HUES48 (cell line): ENCODE measurements at regions not wholly inside any gene's neighbourhood (a gene's known extent, or its start where the extent isn't known, plus 50 kb on each side); places are given as distances from the start of the nearest gene placed in this dataset.

Source experiments
- H3K27ac ChIP-seq: one replicate; pipeline ENCODE4 v1.7.0; 2013; ENCODE audit warnings: low read depth, low read length, inconsistent platforms
- H3K27me3 ChIP-seq: 2 replicates; pipeline ENCODE4 v1.6.1; 2013; ENCODE audit warnings: mild to moderate bottlenecking, low read length; ENCODE audit not compliant: control insufficient read depth, insufficient read depth
- H3K36me3 ChIP-seq: 2 replicates; pipeline ENCODE4 v1.6.1; 2013; ENCODE audit warnings: low read length; ENCODE audit not compliant: control insufficient read depth, insufficient read depth
- H3K4me1 ChIP-seq: 2 replicates; pipeline ENCODE4 v1.6.1; 2013; ENCODE audit warnings: mild to moderate bottlenecking, low read length; ENCODE audit not compliant: control insufficient read depth, insufficient read depth
- H3K4me3 ChIP-seq: 2 replicates; pipeline ENCODE4 v1.5.1; 2013; ENCODE audit warnings: mild to moderate bottlenecking, low read depth, low read length
- H3K9ac ChIP-seq: 2 replicates; pipeline ENCODE4 v1.6.1; 2013; ENCODE audit warnings: mild to moderate bottlenecking, low read depth, low read length, moderate library complexity
- H3K9me3 ChIP-seq: 2 replicates; pipeline ENCODE4 v1.6.1; 2013; ENCODE audit warnings: low read length; ENCODE audit not compliant: control insufficient read depth, insufficient read depth

DNA sequence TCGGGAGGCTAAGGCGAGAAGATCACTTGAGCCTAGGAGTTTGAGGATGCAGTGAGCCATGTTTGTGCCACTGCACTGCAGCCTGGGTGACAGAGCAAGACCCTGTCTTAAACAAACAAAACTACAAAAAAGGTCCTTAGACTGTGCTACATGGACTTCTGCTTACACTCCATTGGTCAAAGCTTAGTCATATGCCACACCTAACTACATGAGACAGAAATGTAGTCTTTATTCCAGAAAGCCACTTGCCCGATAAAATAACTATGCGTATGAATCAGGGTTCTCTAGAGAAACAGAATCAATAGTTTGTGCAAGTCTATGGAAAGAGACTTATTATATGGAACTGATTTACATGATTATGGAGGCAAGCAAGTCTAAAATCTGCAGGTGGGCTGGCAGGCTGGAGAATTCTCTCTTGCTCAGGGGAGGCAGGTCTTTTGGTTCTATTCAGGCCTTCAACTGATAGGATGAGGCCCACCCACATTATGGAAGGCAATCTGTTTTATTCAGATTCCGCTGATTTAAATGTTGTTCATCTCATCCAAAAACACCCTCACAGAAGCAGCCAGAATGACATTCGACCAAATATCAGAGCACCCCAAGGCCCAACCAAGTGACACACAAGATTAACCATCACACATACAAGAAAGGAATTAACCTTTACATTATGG, 114.4 kb upstream of the SIX2 start:
- Histone ChIP-seq H3K27ac (no peak overlapping the region), H3K9ac (no peak overlapping the region), H3K4me3 (no peak overlapping the region), H3K36me3 (no peaks in the 10 kb centered on the region), H3K4me1 (no peaks in the 10 kb centered on the region), H3K27me3 (no peaks in the 10 kb centered on the region), H3K9me3 (no peaks in the 10 kb centered on the region)

DNA sequence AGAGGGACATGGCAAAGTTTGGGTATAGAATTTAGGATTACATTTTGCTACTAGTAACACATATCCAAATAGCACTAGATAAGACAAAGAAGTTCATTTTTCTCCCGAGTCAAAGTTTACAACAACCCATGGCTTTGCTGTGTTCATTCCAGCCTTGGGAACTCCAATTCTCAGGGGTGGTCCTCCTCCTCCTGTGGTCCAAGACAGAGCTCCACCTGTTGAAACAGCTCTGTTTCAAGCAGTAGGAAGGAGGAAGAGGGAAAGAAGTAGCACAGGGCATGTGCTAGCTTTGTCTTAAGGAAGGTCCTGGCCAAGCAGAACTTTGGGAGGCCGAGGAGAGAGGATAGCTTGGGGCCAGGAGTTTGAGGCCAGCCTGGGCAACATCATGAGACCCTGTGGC, 113.8 kb upstream of the SIX2 start:
- H3K36me3 ChIP-seq, result no peaks in the 10 kb centered on the region
- no peaks in the 10 kb centered on the region for H3K4me1 ChIP-seq
- H3K27me3 ChIP-seq, result no peaks in the 10 kb centered on the region
- H3K4me3 ChIP-seq, result no peak overlapping the region
- no peaks in the 10 kb centered on the region for H3K9me3 ChIP-seq
- H3K27ac ChIP-seq, result no peak overlapping the region
- no peak overlapping the region for H3K9ac ChIP-seq

DNA sequence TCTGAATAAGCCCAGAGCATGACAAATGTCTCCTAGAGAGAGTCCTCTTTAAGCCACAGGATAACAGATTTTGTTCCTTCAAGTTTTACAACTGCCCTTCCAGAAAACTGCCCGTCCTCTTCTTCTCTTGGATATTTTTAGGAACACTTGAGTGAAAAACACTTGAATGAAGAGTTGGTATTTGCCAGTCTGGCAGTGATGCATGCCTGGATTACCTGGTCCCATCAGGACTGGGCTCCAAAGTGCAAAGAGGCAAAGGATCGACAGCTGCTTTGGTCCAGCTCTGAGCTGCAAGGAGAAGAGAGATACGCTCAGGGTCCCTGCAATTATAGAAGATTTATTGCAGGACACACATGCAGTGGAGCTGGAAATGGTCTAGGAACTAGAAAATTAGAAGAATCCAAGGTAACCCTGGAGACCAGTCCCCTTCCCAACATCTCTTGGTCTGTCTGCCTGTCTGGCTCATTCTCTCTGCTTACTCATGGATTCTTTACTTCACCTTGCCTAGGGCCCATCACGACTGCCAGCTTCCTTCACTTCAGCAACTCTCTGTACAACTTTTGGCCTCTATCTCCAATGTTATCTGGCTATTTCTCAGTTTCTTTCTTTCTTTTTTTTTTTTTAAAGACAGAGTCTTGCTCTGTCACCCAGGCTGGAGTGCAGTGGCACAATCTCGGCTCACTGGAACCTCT, 112.1 kb upstream of the SIX2 start:
- Histone ChIP-seq H3K4me3 (no peak overlapping the region), H3K36me3 (no peaks in the 10 kb centered on the region), H3K4me1 (no peaks in the 10 kb centered on the region), H3K9ac (no peak overlapping the region), H3K9me3 (no peaks in the 10 kb centered on the region), H3K27ac (no peak overlapping the region), H3K27me3 (no peaks in the 10 kb centered on the region)

DNA sequence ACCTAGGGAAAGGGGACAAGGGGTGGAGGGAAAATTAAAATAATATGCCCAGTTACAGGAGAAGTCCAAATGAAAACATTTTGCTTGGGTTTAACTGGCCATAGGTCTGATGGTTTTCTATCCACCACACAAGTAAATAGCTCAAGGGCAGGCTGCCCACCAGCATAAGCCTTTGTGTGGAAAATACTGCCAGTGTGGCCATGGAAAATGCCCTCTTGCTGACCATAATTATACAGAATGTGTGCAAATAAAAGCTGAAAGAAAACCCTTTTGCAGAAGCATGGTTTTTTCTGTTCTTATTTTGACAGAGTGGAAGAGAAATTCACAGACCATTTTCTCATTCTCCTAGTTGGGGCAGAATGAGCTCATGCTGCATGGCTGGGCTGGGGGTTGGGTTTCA, 111.3 kb upstream of the SIX2 start:
- Histone ChIP-seq H3K27me3 (no peaks in the 10 kb centered on the region), H3K4me1 (no peaks in the 10 kb centered on the region), H3K9me3 (no peaks in the 10 kb centered on the region), H3K4me3 (no peak overlapping the region), H3K9ac (no peak overlapping the region), H3K27ac (no peak overlapping the region), H3K36me3 (no peaks in the 10 kb centered on the region)

DNA sequence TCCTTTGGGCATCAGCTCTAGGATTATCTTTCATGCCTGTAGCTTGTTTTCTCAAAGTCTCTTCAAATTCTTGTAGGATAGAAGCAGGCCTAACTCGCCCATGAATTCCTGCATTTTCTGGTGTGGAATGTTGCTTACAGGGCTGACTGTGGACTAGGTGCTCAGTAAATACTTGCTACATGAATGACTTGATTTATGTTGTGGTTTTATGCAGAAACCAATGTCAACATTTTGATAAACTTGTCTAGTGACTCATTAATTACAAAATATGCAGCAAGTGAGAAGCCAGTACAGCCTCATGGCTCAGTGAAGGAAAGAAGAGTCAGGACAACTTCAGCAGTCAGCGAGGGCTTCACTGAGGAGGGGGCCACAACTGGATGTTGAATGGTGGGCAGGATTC, 110.6 kb upstream of the SIX2 start:
- H3K27me3 ChIP-seq, result no peaks in the 10 kb centered on the region
- no peak overlapping the region for H3K27ac ChIP-seq
- H3K9ac ChIP-seq, result no peak overlapping the region
- H3K4me1 ChIP-seq, result no peaks in the 10 kb centered on the region
- H3K36me3 ChIP-seq, result no peaks in the 10 kb centered on the region
- H3K4me3 ChIP-seq, result no peak overlapping the region
- no peaks in the 10 kb centered on the region for H3K9me3 ChIP-seq

DNA sequence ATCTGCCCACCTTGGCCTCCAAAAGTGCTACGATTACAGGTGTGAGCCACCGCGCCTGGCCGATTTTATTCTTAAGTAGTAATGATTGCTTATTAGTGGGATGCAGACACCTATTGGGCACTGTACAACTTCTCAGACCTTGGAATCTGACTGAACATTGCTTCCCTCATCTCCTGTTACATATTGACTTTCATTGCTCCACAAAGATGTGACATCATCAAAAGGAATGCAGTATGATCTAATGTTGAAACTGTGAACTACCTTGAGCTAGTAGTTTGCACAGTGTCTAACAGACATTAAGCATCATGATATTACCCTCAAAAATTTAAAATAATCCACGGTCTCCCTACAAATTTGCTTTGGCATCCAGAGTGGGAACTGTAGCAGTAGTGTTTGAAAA, 109.8 kb upstream of the SIX2 start:
- Histone ChIP-seq H3K4me3 (no peak overlapping the region), H3K36me3 (no peaks in the 10 kb centered on the region), H3K4me1 (no peaks in the 10 kb centered on the region), H3K9me3 (no peaks in the 10 kb centered on the region), H3K9ac (no peak overlapping the region), H3K27ac (no peak overlapping the region), H3K27me3 (no peaks in the 10 kb centered on the region)

DNA sequence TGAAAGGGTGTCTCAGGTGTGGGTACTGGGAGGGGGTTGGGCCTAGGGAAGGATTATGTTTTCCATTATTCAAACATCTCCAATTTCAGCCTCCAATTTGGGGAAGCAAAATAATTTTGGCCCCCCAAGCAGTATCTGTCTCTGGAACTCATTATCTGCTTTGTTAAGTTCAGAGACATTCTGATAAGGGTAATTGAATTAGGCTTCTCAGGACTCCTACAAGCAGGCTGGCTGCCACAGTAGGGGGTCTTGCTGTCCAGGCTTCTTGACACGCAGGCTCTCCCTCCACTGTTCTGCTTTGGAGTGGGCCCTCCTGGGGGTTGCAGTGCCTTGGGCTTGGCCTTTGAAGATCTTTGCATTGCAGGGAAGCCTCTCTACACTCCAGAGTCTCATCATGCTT, 108.1 kb upstream of the SIX2 start:
- Histone ChIP-seq H3K9me3 (no peaks in the 10 kb centered on the region), H3K4me1 (no peaks in the 10 kb centered on the region), H3K27me3 (no peaks in the 10 kb centered on the region), H3K9ac (no peak overlapping the region), H3K4me3 (no peak overlapping the region), H3K36me3 (no peaks in the 10 kb centered on the region), H3K27ac (no peak overlapping the region)

DNA sequence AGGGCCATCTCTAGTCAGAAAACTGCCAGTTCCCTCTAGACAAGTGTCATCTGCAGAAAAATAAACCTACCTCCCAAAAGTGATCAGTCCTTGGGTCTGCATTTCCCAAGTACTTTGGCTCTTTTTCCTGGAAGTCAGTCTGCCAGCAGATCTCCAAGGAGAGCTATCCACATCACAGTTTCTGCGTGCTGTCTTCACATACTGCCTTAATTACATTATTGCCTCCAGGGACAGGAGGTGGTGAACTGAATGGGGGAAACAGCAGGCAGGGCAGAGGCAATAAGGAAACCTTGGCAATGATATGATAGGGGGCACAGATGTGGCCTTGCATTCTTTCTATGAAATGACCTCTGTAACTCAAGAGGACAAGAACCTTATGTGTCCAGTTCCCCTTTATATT, 105.9 kb upstream of the SIX2 start:
- Histone ChIP-seq H3K36me3 (no peaks in the 10 kb centered on the region), H3K4me3 (no peak overlapping the region), H3K4me1 (no peaks in the 10 kb centered on the region), H3K27me3 (no peaks in the 10 kb centered on the region), H3K9me3 (no peaks in the 10 kb centered on the region), H3K9ac (no peak overlapping the region), H3K27ac (no peak overlapping the region)

DNA sequence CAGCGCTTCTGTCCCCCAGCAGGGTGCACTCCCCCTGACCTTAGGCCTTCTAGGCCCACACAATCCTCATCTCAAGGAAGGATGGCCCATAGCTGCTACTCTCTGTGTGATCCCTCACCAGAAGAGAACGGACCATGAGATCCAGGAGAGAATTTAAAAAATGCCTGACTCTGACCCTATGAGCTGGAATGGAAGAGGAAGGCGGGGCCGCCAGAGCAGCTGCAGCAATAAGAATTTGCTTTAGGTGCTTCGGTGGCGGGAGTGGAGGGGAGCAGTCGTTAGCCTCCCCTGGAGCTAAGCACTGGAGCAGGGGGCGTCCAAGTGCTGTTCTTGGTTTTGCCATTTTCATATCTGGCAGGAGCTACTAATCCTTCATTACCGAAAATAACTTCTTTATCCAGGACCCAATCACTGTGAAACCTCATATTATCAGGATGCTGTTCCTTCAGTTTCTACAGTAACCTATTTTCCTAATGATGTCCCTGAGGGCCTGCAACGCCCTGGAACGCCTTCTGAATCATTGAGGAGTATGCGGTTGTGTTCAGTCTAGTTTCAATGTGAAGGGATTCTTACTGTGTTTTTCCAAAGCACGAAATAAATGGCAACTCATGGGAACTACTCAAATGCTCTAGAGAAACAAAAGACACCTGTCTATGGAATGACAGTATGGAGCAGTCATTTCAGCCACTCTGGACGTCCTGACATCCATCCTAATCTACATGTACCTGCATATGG, 105.1 kb upstream of the SIX2 start:
- no peaks in the 10 kb centered on the region for H3K4me1 ChIP-seq
- no peak overlapping the region for H3K9ac ChIP-seq
- H3K4me3 ChIP-seq, result no peak overlapping the region
- H3K27me3 ChIP-seq, result no peaks in the 10 kb centered on the region
- no peak overlapping the region for H3K27ac ChIP-seq
- H3K36me3 ChIP-seq, result no peaks in the 10 kb centered on the region
- no peaks in the 10 kb centered on the region for H3K9me3 ChIP-seq

DNA sequence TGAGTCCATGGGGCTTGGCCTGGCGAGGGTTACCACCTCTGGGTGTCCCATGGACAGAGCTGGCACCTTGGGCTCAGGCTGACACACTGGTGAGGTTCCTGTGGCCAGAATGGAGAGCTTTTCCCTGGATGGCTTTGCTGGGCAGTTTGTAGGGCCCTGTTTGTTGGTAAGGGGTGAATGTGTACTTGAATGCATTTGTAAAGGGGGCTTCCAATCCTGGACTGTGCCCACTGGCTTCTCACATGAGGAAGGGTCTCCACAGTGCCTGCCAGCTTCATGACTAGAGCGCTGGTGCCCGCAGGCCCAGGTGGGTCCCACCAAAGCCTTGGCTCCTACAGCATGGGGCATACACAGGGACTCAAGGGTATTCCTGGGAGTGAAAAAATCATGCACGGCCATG, 103.5 kb upstream of the SIX2 start:
- Histone ChIP-seq H3K4me3 (no peak overlapping the region), H3K4me1 (no peaks in the 10 kb centered on the region), H3K9ac (no peak overlapping the region), H3K27ac (no peak overlapping the region), H3K9me3 (no peaks in the 10 kb centered on the region), H3K27me3 (no peaks in the 10 kb centered on the region), H3K36me3 (no peaks in the 10 kb centered on the region)

DNA sequence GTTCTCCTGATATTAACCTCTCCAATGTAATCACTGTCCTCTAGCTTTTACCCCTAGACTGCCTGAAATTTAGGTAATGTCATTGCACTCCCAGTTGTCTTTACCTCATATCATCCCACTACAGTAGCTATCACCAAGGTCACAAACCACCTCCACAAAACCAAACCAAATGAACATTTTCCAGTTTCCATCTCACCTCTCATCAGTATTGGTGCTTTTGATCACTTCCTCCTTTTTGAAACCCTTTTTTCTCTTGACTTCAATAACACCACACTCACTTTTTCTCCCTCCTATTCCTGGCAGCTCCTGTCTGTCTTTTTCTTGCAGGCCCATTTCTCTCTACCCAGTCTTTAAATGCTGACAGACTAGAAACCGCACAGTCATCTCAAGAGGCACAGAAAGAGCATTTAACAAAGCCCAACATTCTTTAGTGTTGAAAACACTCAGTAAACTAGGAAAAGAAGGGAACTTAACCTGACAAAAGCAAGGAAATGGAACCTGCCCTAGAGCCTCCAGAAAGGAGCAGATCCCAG, 95.9 kb upstream of the SIX2 start:
- H3K9me3 ChIP-seq, result no peaks in the 10 kb centered on the region
- H3K9ac ChIP-seq, result no peak overlapping the region
- no peaks in the 10 kb centered on the region for H3K27me3 ChIP-seq
- H3K4me1 ChIP-seq, result no peaks in the 10 kb centered on the region
- no peak overlapping the region for H3K4me3 ChIP-seq
- no peaks in the 10 kb centered on the region for H3K36me3 ChIP-seq
- no peak overlapping the region for H3K27ac ChIP-seq
